ENCODE measurements at regions not wholly inside any gene's neighbourhood (a gene's known extent, or its start where the extent isn't known, plus 50 kb on each side); places are given as distances from the start of the nearest gene placed in this dataset.

- TF ChIP-seq CTCF (conservative IDR thresholded peaks at IDR 0.05; ENCODE audit: low read depth, low read length) (no peak), EZH2 (IDR thresholded peaks at IDR 0.05; ENCODE audit: low read length, unreplicated experiment) (no peak)
Observed at GRCh38 chr6:48474830-48475229, 363.8 kb upstream of the PTCHD4 start.

All from PC-3 (cell line).